ENCODE measurements at regions not wholly inside any gene's neighbourhood (a gene's known extent, or its start where the extent isn't known, plus 50 kb on each side); places are given as distances from the start of the nearest gene placed in this dataset.

DNA sequence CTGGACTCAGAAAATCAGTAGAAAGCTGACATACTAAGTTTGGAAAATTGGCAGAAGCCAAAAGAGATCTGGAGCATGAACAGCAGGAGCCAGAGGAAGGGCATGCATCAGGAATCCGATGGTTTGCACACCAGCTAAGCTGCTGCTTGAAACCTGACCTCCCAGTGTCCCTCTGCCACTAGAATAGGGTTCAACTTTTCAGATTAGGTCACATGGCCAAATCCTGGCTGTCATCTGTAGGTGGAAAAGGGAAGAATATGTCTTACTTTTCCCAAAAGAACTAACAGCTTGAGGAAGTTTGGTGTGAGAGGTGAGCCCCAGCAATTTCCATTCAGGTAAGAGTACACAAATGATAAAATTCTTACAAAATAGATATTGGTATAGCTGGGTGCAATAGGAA is 732.6 kb downstream of the RERGL start:
- FAIRE-seq (no peak), DNase-seq (ENCODE audit: low read depth) (no peak)
- no peaks in the 10 kb centered on the region for H3K36me3 ChIP-seq (ENCODE audit: control insufficient read depth, insufficient read depth, low read length)
- no peaks in the 10 kb centered on the region for H3K27me3 ChIP-seq (ENCODE audit: control insufficient read depth, insufficient read depth, low read length)
- no peak overlapping the region for H3K4me3 ChIP-seq (ENCODE audit: low read depth, low read length)
- TF ChIP-seq, protein P1, sequence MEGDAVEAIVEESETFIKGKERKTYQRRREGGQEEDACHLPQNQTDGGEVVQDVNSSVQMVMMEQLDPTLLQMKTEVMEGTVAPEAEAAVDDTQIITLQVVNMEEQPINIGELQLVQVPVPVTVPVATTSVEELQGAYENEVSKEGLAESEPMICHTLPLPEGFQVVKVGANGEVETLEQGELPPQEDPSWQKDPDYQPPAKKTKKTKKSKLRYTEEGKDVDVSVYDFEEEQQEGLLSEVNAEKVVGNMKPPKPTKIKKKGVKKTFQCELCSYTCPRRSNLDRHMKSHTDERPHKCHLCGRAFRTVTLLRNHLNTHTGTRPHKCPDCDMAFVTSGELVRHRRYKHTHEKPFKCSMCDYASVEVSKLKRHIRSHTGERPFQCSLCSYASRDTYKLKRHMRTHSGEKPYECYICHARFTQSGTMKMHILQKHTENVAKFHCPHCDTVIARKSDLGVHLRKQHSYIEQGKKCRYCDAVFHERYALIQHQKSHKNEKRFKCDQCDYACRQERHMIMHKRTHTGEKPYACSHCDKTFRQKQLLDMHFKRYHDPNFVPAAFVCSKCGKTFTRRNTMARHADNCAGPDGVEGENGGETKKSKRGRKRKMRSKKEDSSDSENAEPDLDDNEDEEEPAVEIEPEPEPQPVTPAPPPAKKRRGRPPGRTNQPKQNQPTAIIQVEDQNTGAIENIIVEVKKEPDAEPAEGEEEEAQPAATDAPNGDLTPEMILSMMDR (IDR thresholded peaks at IDR 0.05; ENCODE audit: insufficient read depth, low read length, severe bottlenecking): no peak

DNA sequence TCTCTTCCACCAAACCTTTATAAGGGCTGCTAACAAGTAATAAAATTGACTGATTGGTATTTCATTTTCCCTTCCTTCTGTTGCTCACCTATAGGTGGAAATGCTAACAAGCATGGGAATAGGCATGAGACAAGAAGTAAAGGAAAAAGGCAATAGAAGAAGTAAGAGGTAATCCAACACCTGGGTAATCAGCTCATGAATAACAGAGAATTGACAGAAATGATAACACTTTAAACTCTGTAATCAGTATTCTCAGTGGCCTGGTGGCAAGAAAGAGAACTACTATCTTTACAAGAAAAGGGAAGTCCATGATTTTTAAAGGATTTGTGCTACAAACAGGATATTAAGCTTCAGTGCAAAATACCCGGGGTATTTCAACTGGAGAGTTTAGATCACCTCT is 737.8 kb downstream of the RERGL start:
- FAIRE-seq (no peak), DNase-seq (ENCODE audit: low read depth) (no peak)
- H3K4me3 ChIP-seq (ENCODE audit: low read depth, low read length): no peak overlapping the region
- TF ChIP-seq, protein P1 (IDR thresholded peaks at IDR 0.05; ENCODE audit: insufficient read depth, low read length, severe bottlenecking): no peak
- no peaks in the 10 kb centered on the region for H3K27me3 ChIP-seq (ENCODE audit: control insufficient read depth, insufficient read depth, low read length)
- H3K36me3 ChIP-seq (ENCODE audit: control insufficient read depth, insufficient read depth, low read length): no peaks in the 10 kb centered on the region

DNA sequence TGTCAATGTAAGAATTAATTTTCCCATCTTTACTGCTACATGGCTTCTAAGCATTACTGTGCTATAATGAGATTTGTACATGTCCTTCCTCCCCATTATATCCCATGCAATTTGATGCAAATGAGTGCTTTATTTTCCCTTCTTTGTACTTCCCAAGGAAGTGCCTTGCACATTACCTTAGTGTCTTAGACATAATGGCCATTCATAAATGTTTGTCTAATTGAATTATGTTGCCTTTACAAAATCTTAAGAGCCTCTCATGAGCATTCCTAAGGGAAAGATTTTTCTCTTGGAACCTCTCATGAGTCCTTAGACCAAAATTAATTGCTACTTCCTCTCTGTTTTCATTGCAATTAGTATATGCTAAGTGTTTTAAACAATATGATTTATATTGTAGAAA is 741.7 kb downstream of the RERGL start:
- H3K36me3 ChIP-seq (ENCODE audit: control insufficient read depth, insufficient read depth, low read length): no peaks in the 10 kb centered on the region
- H3K4me3 ChIP-seq (ENCODE audit: low read depth, low read length): no peak overlapping the region
- no peaks in the 10 kb centered on the region for H3K27me3 ChIP-seq (ENCODE audit: control insufficient read depth, insufficient read depth, low read length)
- TF ChIP-seq, protein P1 (IDR thresholded peaks at IDR 0.05; ENCODE audit: insufficient read depth, low read length, severe bottlenecking): no peak
- FAIRE-seq (no peak), DNase-seq (ENCODE audit: low read depth) (no peak)

DNA sequence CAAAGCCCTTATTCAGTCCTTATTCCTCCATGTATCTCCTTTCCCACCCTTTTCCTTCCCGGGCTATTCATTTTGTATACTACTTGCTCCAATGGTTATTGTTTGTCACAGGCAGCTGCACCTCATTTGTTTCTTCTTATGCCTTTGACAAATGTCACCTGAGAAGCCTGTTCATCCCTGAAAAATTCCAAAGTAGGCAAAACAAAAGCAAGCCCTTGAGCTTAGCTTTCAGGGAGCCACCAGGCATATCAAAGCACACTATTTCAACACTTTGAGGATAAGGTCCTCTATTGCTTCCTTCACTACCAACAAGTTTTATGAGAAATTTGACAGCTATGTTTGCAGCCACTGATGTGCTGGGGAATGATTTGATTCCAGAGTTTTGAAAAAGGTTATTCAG is 738.7 kb upstream of the LMO3 start:
- no peak for FAIRE-seq
- TF ChIP-seq, protein P1 (IDR thresholded peaks at IDR 0.05; ENCODE audit: insufficient read depth, low read length, severe bottlenecking): no peak

DNA sequence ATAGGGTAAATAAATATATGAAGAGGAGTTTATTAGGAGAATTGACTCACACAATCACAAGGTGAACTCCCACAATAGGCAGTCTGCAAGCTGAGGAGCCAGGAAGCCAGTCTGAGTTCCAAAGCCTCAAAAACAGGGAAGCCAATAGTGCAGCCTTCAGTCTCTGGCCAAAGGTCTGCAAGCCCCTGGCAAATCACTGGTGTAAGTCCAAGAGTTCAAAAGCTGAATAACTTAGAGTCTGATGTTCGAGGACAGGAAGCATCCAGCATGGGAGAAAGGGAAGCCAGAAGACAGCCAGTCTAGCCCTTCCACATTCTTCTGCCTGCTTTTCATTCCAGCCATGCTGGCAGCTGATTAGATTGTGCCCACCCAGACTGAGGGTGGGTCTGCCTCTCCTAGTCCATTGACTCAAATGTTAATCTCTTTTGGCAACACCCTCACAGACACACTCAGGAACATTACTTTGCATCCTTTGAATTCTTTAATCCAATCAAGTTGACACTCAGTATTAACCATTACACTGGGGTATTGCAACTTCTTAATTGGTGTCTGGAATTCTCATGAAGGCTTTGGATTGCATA is 736.5 kb upstream of the LMO3 start:
- Histone ChIP-seq H3K4me3 (ENCODE audit: low read depth, low read length) (no peak overlapping the region), H3K27me3 (ENCODE audit: control insufficient read depth, insufficient read depth, low read length) (no peaks in the 10 kb centered on the region), H3K36me3 (ENCODE audit: control insufficient read depth, insufficient read depth, low read length) (no peaks in the 10 kb centered on the region)
- FAIRE-seq: no peak
- DNase-seq (ENCODE audit: low read depth): no peak
- TF ChIP-seq, protein P1 (IDR thresholded peaks at IDR 0.05; ENCODE audit: insufficient read depth, low read length, severe bottlenecking): no peak

More for the DNA sequence above, 738.7 kb upstream of the LMO3 start:
- H3K36me3 ChIP-seq (ENCODE audit: control insufficient read depth, insufficient read depth, low read length): no peaks in the 10 kb centered on the region
- H3K27me3 ChIP-seq (ENCODE audit: control insufficient read depth, insufficient read depth, low read length): no peaks in the 10 kb centered on the region
- DNase-seq (ENCODE audit: low read depth): no peak
- no peak overlapping the region for H3K4me3 ChIP-seq (ENCODE audit: low read depth, low read length)

DNA sequence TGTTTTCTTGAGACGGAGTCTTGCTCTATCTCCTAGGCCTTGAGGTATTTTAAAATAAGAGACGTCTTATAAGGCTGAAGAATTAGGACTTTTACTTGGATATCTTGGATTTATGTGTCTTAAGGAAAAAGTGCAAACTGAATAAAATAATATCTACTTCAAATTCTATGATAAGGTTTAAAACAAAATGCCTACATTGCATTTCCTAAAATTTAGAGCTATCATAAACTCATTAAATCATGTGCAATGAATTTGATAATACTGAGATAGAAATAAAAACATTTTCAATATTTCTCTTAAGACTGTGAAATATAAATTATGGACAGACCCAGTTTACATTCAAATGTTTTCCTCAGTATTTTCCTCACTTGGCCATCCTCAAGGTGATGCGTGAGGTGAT is 729.5 kb upstream of the LMO3 start:
- no peak for DNase-seq (ENCODE audit: low read depth)
- TF ChIP-seq, protein P1 (IDR thresholded peaks at IDR 0.05; ENCODE audit: insufficient read depth, low read length, severe bottlenecking): no peak
- Histone ChIP-seq H3K27me3 (ENCODE audit: control insufficient read depth, insufficient read depth, low read length) (no peaks in the 10 kb centered on the region), H3K4me3 (ENCODE audit: low read depth, low read length) (no peak overlapping the region), H3K36me3 (ENCODE audit: control insufficient read depth, insufficient read depth, low read length) (no peaks in the 10 kb centered on the region)
- FAIRE-seq: no peak

Data from bronchial epithelial cell (primary cell).